H9 (cell line): ENCODE measurements at regions not wholly inside any gene's neighbourhood (a gene's known extent, or its start where the extent isn't known, plus 50 kb on each side); places are given as distances from the start of the nearest gene placed in this dataset.

Source experiments
- DNase-seq: peaks from one replicate; pipeline ENCODE4 v3.0.0-alpha.2; 2017
- H2AFZ ChIP-seq: one replicate; pipeline ENCODE4 v1.6.1; 2013; ENCODE audit warnings: mild to moderate bottlenecking, low read length, control low read depth, moderate library complexity
- H2AK5ac ChIP-seq: 2 replicates; pipeline ENCODE4 v1.6.1; 2013; ENCODE audit warnings: low read length, control low read depth, mixed read lengths; ENCODE audit not compliant: insufficient read length
- H2BK120ac ChIP-seq: one replicate; pipeline ENCODE4 v1.6.1; 2013; ENCODE audit warnings: low read depth, mild to moderate bottlenecking, low read length, control low read depth, inconsistent platforms; ENCODE audit not compliant: poor library complexity, severe bottlenecking
- H2BK12ac ChIP-seq: 2 replicates; pipeline ENCODE4 v1.6.1; 2013; ENCODE audit warnings: low read length, control low read depth, mixed read lengths, low read depth; ENCODE audit not compliant: insufficient read length
- H2BK15ac ChIP-seq: 2 replicates; pipeline ENCODE4 v1.6.1; 2013; ENCODE audit warnings: low read depth, low read length, control low read depth
- H2BK20ac ChIP-seq: one replicate; pipeline ENCODE4 v1.6.1; 2013; ENCODE audit warnings: low read depth, mild to moderate bottlenecking, low read length, control low read depth, inconsistent platforms; ENCODE audit not compliant: poor library complexity, severe bottlenecking
- H2BK5ac ChIP-seq: 2 replicates; pipeline ENCODE4 v1.6.1; 2013; ENCODE audit warnings: low read length, control low read depth, mixed read lengths; ENCODE audit not compliant: insufficient read length
- H3K14ac ChIP-seq: 2 replicates; pipeline ENCODE4 v1.6.1; 2013; ENCODE audit warnings: low read length, control low read depth; ENCODE audit not compliant: insufficient read depth
- H3K18ac ChIP-seq: 2 replicates; pipeline ENCODE4 v1.6.1; 2013; ENCODE audit warnings: low read depth, mild to moderate bottlenecking, mixed read lengths, low read length, control low read depth; ENCODE audit not compliant: insufficient read length
- H3K23ac ChIP-seq: 2 replicates; pipeline ENCODE4 v1.6.1; 2013; ENCODE audit warnings: low read length, control low read depth, mixed read lengths, low read depth; ENCODE audit not compliant: insufficient read length
- H3K23me2 ChIP-seq: 2 replicates; pipeline ENCODE4 v1.6.1; 2013; ENCODE audit warnings: low read depth, mild to moderate bottlenecking, mixed read lengths, low read length, control low read depth; ENCODE audit not compliant: insufficient read length, poor library complexity, severe bottlenecking
- H3K27ac ChIP-seq: 2 replicates; pipeline ENCODE4 v1.5.1; 2013; ENCODE audit warnings: low read length, control low read depth, mixed read lengths, low read depth; ENCODE audit not compliant: insufficient read length
- H3K27me3 ChIP-seq: 2 replicates; pipeline ENCODE4 v1.6.1; 2013; ENCODE audit warnings: low read length, control low read depth, inconsistent platforms; ENCODE audit not compliant: insufficient read depth
- H3K4ac ChIP-seq: 2 replicates; pipeline ENCODE4 v1.6.1; 2013; ENCODE audit warnings: low read depth, mild to moderate bottlenecking, control low read depth, inconsistent platforms, low read length, moderate library complexity
- H3K4me1 ChIP-seq: 2 replicates; pipeline ENCODE4 v1.6.1; 2013; ENCODE audit warnings: low read length, control low read depth, inconsistent platforms; ENCODE audit not compliant: insufficient read depth
- H3K4me2 ChIP-seq: 2 replicates; pipeline ENCODE4 v1.6.1; 2013; ENCODE audit warnings: low read length, control low read depth, mixed read lengths; ENCODE audit not compliant: insufficient read length, insufficient read depth
- H3K56ac ChIP-seq: 2 replicates; pipeline ENCODE4 v1.6.1; 2013; ENCODE audit warnings: low read depth, mild to moderate bottlenecking, mixed read lengths, low read length, control low read depth; ENCODE audit not compliant: insufficient read length
- H3K79me1 ChIP-seq: 2 replicates; pipeline ENCODE4 v1.6.1; 2013; ENCODE audit warnings: low read depth, mild to moderate bottlenecking, moderate library complexity, low read length, control low read depth, inconsistent platforms; ENCODE audit not compliant: insufficient read depth, poor library complexity, severe bottlenecking
- H3K79me2 ChIP-seq: 2 replicates; pipeline ENCODE4 v1.6.1; 2013; ENCODE audit warnings: low read length, control low read depth, inconsistent platforms; ENCODE audit not compliant: insufficient read depth
- H3K9ac ChIP-seq: 2 replicates; pipeline ENCODE4 v1.6.1; 2013; ENCODE audit warnings: low read length, control low read depth, mixed read lengths; ENCODE audit not compliant: insufficient read length; ENCODE audit errors: extremely low read depth
- H3K9me3 ChIP-seq: one replicate; pipeline ENCODE4 v1.6.1; 2013; ENCODE audit warnings: low read depth, low read length, inconsistent platforms; ENCODE audit not compliant: control insufficient read depth
- H3T11ph ChIP-seq: one replicate; pipeline ENCODE4 v1.6.1; 2013; ENCODE audit warnings: mild to moderate bottlenecking, low read length, control low read depth, inconsistent platforms
- H4K20me1 ChIP-seq: one replicate; pipeline ENCODE4 v1.6.1; 2013; ENCODE audit not compliant: control insufficient read depth, insufficient read length, insufficient read depth
- H4K5ac ChIP-seq: 2 replicates; pipeline ENCODE4 v1.6.1; 2013; ENCODE audit warnings: low read depth, mild to moderate bottlenecking, mixed read lengths, low read length, control low read depth; ENCODE audit not compliant: insufficient read length
- H4K8ac ChIP-seq: replicated peaks from 2 replicates; pipeline ENCODE4 v1.6.1; 2013; ENCODE audit warnings: low read length, control low read depth, mixed read lengths, low read depth; ENCODE audit not compliant: insufficient read length
- H4K91ac ChIP-seq: 2 replicates; pipeline ENCODE4 v1.6.1; 2013; ENCODE audit warnings: low read depth, mild to moderate bottlenecking, moderate library complexity, mixed read lengths, low read length, control low read depth; ENCODE audit not compliant: insufficient read length
- H3K27ac Mint-ChIP-seq, 3 experiments: 2 replicates in 2 of 3; 3 replicates in 1 of 3; pipeline ENCODE4 v1.8.0; 2020 to 2021; ENCODE audit warnings: mixed read lengths in 3 of 3, mild to moderate bottlenecking in 1 of 3, moderate library complexity in 1 of 3
- H3K27me3 Mint-ChIP-seq: 2 replicates; pipeline ENCODE4 v1.8.0; 2021; ENCODE audit warnings: low read depth, mild to moderate bottlenecking, moderate library complexity, mixed read lengths
- H3K36me3 Mint-ChIP-seq, 3 experiments: 2 replicates in 2 of 3; 3 replicates in 1 of 3; pipeline ENCODE4 v1.8.0; 2020 to 2021; ENCODE audit warnings: low read depth in 3 of 3, mixed read lengths in 3 of 3; ENCODE audit not compliant: insufficient read depth in 1 of 3
- H3K4me1 Mint-ChIP-seq, 2 experiments: 2 replicates each; pipeline ENCODE4 v1.8.0; 2020; ENCODE audit warnings: mixed read lengths in 2 of 2
- H3K4me3 Mint-ChIP-seq, 2 experiments: 2 replicates in 1 of 2; 3 replicates in 1 of 2; pipeline ENCODE4 v1.8.0; 2020 to 2021; ENCODE audit warnings: mild to moderate bottlenecking in 2 of 2, mixed read lengths in 2 of 2, moderate library complexity in 1 of 2
- H3K9me3 Mint-ChIP-seq, 2 experiments: 2 replicates in 1 of 2; 3 replicates in 1 of 2; pipeline ENCODE4 v1.8.0; 2020; ENCODE audit warnings: mild to moderate bottlenecking in 2 of 2, mixed read lengths in 2 of 2, moderate library complexity in 1 of 2
- WGBS: extraction: QIAGEN DNeasy Blood & Tissue Kit; methylation state at CpG from one replicate; pipeline ENCODE4 v1.1.7; 2013; ENCODE audit warnings: missing lambda C conversion rate, low lambda C conversion rate, mixed read lengths; ENCODE audit not compliant: insufficient read length; ENCODE audit errors: extremely low coverage; 5-methylcytosine and 5-hydroxymethylcytosine counted together
- TF ChIP-seq, protein P1 (sequence below): fragments of 200-600 bp; sonication (generic); conservative IDR thresholded peaks from 3 replicates; pipeline ENCODE4 v1.8.0; 2021; ENCODE audit warnings: antibody characterized with exemption, mild to moderate bottlenecking

DNA sequence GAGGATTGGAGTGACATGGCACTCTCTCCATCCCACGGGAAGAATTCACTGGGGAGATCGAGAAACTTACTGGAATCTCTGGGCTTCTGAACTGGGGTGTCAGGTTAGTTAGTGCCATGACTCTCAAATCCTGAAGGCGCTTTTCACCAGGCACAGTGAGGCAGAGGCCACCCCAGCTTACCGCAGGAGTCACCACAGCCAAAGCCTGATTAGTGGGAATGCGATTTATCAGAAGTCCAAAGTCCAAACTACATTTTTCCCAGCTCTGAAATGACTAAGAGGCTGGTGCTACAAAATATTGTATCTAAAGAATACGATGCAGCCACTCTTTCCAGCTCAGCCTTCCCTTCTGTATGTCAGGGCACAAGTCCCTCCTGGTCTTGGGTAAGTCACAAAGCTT, 334.8 kb upstream of the SHH start:
- no peaks in the 10 kb centered on the region; a peak in 1 of 5 replicates for H3K9me3 Mint-ChIP-seq
- Histone ChIP-seq H3K4me2 (no peak overlapping the region), H3K4ac (no peak overlapping the region), H3K23me2 (no peaks in the 10 kb centered on the region), H2BK15ac (no peak overlapping the region), H2BK12ac (no peak overlapping the region), H3K18ac (no peak overlapping the region), H3T11ph (no peak overlapping the region), H3K27ac (no peak overlapping the region), H2BK20ac (no peak overlapping the region), H2BK5ac (no peak overlapping the region), H3K56ac (no peak overlapping the region), H3K79me2 (no peaks in the 10 kb centered on the region), H4K8ac (no peak overlapping the region), H4K91ac (no peak overlapping the region), H3K27me3 (no peaks in the 10 kb centered on the region), H4K20me1 (no peaks in the 10 kb centered on the region), H2BK120ac (no peak overlapping the region), H3K4me1 (no peaks in the 10 kb centered on the region; the same call in 1 of the 2 replicates), H3K9me3 (no peaks in the 10 kb centered on the region), H2AFZ (no peak overlapping the region), H3K79me1 (no peaks in the 10 kb centered on the region), H3K23ac (no peak overlapping the region), H2AK5ac (no peak overlapping the region), H4K5ac (no peak overlapping the region), H3K14ac (no peak overlapping the region), H3K9ac (no peak overlapping the region)
- DNase-seq = no peak
- no peaks in the 10 kb centered on the region; the same call in 1 of the 2 replicates for H3K27me3 Mint-ChIP-seq
- no peak overlapping the region for H3K27ac Mint-ChIP-seq
- no CpG with 5 or more reads among the region's 6 CpGs for WGBS
- peaks cover 8 to 9% of the 10 kb centered on the region in 2 experiments for H3K4me1 Mint-ChIP-seq
- H3K4me3 Mint-ChIP-seq = no peak overlapping the region
- no peaks in the 10 kb centered on the region for H3K36me3 Mint-ChIP-seq
- TF ChIP-seq, protein P1, sequence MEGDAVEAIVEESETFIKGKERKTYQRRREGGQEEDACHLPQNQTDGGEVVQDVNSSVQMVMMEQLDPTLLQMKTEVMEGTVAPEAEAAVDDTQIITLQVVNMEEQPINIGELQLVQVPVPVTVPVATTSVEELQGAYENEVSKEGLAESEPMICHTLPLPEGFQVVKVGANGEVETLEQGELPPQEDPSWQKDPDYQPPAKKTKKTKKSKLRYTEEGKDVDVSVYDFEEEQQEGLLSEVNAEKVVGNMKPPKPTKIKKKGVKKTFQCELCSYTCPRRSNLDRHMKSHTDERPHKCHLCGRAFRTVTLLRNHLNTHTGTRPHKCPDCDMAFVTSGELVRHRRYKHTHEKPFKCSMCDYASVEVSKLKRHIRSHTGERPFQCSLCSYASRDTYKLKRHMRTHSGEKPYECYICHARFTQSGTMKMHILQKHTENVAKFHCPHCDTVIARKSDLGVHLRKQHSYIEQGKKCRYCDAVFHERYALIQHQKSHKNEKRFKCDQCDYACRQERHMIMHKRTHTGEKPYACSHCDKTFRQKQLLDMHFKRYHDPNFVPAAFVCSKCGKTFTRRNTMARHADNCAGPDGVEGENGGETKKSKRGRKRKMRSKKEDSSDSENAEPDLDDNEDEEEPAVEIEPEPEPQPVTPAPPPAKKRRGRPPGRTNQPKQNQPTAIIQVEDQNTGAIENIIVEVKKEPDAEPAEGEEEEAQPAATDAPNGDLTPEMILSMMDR = no peak
